H1 (cell line): ENCODE measurements at regions not wholly inside any gene's neighbourhood (a gene's known extent, or its start where the extent isn't known, plus 50 kb on each side); places are given as distances from the start of the nearest gene placed in this dataset.

ENCODE experiments used
- BCL11A ChIP-seq, 2 experiments: IDR thresholded peaks; one replicate each; pipeline ENCODE4 v1.6.1; 2011; ENCODE audit warnings: low read depth in 2 of 2, low read length in 2 of 2, mild to moderate bottlenecking in 2 of 2
- CHD1 ChIP-seq: IDR thresholded peaks from 2 replicates; pipeline ENCODE4 v1.6.1; 2012; ENCODE audit warnings: low read depth, low read length, improper control_type of control experiment
- EP300 ChIP-seq, 2 experiments: IDR thresholded peaks; 1 replicate in 1 of 2; 2 replicates in 1 of 2; pipeline ENCODE4 v1.6.1; 2011 to 2012; ENCODE audit warnings: low read depth in 2 of 2, low read length in 2 of 2, mild to moderate bottlenecking in 2 of 2, borderline replicate concordance in 1 of 2, inconsistent platforms in 1 of 2, moderate library complexity in 1 of 2
- GTF2F1 ChIP-seq: IDR thresholded peaks from 2 replicates; pipeline ENCODE4 v1.6.1; 2012; ENCODE audit warnings: low read depth, low read length, improper control_type of control experiment, borderline replicate concordance
- POLR2A ChIP-seq, 2 experiments: IDR thresholded peaks; 1 replicate in 1 of 2; 2 replicates in 1 of 2; pipeline ENCODE4 v1.6.1; 2011; ENCODE audit warnings: low read depth in 2 of 2, low read length in 2 of 2, mild to moderate bottlenecking in 2 of 2; ENCODE audit errors: control extremely low read depth in 1 of 2
- POLR2AphosphoS5 ChIP-seq: IDR thresholded peaks from 2 replicates; pipeline ENCODE4 v1.6.1; 2011; ENCODE audit warnings: low read depth, low read length
- RAD21 ChIP-seq, 2 experiments: IDR thresholded peaks in 1 of 2; conservative IDR thresholded peaks in 1 of 2; 2 replicates each; pipeline ENCODE4 v1.6.1; 2011; ENCODE audit warnings: low read depth in 2 of 2, low read length in 2 of 2, improper control_type of control experiment in 1 of 2, inconsistent platforms in 1 of 2, mild to moderate bottlenecking in 1 of 2, moderate library complexity in 1 of 2
- RBBP5 ChIP-seq: IDR thresholded peaks from 2 replicates; pipeline ENCODE4 v1.7.1; 2012; ENCODE audit warnings: low read depth, mild to moderate bottlenecking, inconsistent platforms, low read length, moderate library complexity, borderline replicate concordance
- RNF2 ChIP-seq: fragments of 200-900, 300-1000 bp; sonication (generic); IDR thresholded peaks from 2 replicates; pipeline ENCODE4 v1.7.1; 2016; ENCODE audit warnings: borderline replicate concordance, low read depth, mild to moderate bottlenecking, antibody characterized with exemption, low read length; ENCODE audit not compliant: poor library complexity, severe bottlenecking; ENCODE audit errors: missing control alignments
- SUZ12 ChIP-seq: fragments of 200-600 bp; sonication (generic); IDR thresholded peaks from 2 replicates; pipeline ENCODE4 v1.6.1; 2012; ENCODE audit warnings: mild to moderate bottlenecking, inconsistent platforms, low read length, moderate library complexity, mixed read lengths
- TAF7 ChIP-seq: optimal IDR thresholded peaks from 2 replicates; pipeline ENCODE3; 2011; ENCODE audit warnings: low read depth, mild to moderate bottlenecking, inconsistent platforms, low read length, moderate library complexity, borderline replicate concordance
- TF ChIP-seq, protein P1 (sequence below): IDR thresholded peaks from 2 replicates; pipeline ENCODE4 v1.6.1; 2011; ENCODE audit warnings: low read depth, mild to moderate bottlenecking, low read length; ENCODE audit not compliant: insufficient read depth
- TF ChIP-seq, protein P2 (sequence below), 3 experiments: IDR thresholded peaks; 1 replicate in 2 of 3; 2 replicates in 1 of 3; pipeline versions ENCODE4 v1.5.1 to v1.6.1; 2011; ENCODE audit warnings: low read length in 3 of 3, mild to moderate bottlenecking in 3 of 3, inconsistent platforms in 2 of 3, low read depth in 1 of 3, moderate library complexity in 1 of 3; ENCODE audit not compliant: insufficient read depth in 1 of 3; ENCODE audit errors: control extremely low read depth in 1 of 3

DNA sequence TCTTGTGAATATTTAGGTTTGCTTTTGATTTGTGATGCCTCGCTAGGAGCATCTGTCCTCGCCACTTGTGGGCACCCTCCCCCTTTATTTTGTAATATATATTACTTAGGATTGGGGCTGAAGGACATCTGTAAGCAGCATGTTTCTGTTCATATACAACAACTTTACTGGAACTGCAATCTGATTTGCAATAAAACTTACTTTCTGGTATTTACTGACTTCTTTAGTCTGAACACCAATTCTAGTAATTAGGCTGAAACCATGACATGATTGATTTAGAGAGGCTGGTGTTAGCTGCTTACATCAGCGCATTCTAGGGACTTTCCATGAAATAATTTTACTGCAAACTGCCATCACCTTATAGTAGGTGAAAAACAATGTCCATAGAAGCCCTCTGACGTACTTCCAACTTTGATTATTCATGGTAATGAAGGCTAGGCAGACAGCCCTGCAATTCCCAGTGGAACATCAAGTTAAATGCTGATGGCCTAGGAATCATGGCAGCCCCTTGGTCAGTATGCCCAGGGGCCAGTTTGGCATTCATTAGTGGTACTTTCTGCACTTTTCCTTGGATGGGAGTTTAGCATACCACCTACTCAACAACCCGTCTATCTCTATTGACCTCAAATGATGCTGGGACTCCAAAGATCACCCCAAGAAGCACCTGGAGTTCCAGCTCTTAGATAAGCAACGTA lies 132.9 kb upstream of the MCHR2 start:
- TF ChIP-seq POLR2A (IDR thresholded peaks at IDR 0.05; ENCODE audit: control extremely low read depth in 1 of 2, low read depth in 2 of 2, low read length in 2 of 2) (no peak), RAD21 (IDR thresholded peaks at IDR 0.05 in 1 of 2, conservative IDR thresholded peaks at IDR 0.05 in 1 of 2; ENCODE audit: low read depth in 2 of 2, low read length in 2 of 2) (peak; percentile 45 to 57), POLR2AphosphoS5 (no peak), BCL11A (IDR thresholded peaks at IDR 0.05; ENCODE audit: low read depth in 2 of 2, low read length in 2 of 2) (no peak), SUZ12 (no peak), EP300 (IDR thresholded peaks at IDR 0.05; ENCODE audit: borderline replicate concordance in 1 of 2, low read depth in 2 of 2, low read length in 2 of 2) (no peak), CHD1 (no peak), TAF7 (no peak), RNF2 (no peak), GTF2F1 (no peak), RBBP5 (no peak)
- TF ChIP-seq, protein P1, sequence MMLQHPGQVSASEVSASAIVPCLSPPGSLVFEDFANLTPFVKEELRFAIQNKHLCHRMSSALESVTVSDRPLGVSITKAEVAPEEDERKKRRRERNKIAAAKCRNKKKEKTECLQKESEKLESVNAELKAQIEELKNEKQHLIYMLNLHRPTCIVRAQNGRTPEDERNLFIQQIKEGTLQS, result no peak
- TF ChIP-seq, protein P2, sequence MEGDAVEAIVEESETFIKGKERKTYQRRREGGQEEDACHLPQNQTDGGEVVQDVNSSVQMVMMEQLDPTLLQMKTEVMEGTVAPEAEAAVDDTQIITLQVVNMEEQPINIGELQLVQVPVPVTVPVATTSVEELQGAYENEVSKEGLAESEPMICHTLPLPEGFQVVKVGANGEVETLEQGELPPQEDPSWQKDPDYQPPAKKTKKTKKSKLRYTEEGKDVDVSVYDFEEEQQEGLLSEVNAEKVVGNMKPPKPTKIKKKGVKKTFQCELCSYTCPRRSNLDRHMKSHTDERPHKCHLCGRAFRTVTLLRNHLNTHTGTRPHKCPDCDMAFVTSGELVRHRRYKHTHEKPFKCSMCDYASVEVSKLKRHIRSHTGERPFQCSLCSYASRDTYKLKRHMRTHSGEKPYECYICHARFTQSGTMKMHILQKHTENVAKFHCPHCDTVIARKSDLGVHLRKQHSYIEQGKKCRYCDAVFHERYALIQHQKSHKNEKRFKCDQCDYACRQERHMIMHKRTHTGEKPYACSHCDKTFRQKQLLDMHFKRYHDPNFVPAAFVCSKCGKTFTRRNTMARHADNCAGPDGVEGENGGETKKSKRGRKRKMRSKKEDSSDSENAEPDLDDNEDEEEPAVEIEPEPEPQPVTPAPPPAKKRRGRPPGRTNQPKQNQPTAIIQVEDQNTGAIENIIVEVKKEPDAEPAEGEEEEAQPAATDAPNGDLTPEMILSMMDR (IDR thresholded peaks at IDR 0.05; ENCODE audit: control extremely low read depth in 1 of 3, insufficient read depth in 1 of 3, low read depth in 1 of 3, low read length in 3 of 3), result no peak; a peak in 1 of 4 replicates
